GM23338 (cell line): ENCODE measurements at regions not wholly inside any gene's neighbourhood (a gene's known extent, or its start where the extent isn't known, plus 50 kb on each side); places are given as distances from the start of the nearest gene placed in this dataset.
A peak's percentile ranks its signal among the peaks of the same experiment; 100 is the strongest.

ENCODE experiments used
- ATAC-seq: fragments of 200-7000 bp; cut with Tn5 transposase; 3 replicates; pipeline ENCODE4 v1.9.1; 2020
- DNase-seq: peaks from one replicate; pipeline ENCODE4 v3.0.0-alpha.2; 2015; ENCODE audit warnings: low spot score
- H2AFZ ChIP-seq: fragments of 200-600 bp; sonication (generic); 2 replicates; pipeline ENCODE4 v1.8.0; 2016; ENCODE audit warnings: antibody characterized with exemption, mild to moderate bottlenecking, moderate library complexity
- H3F3A ChIP-seq: fragments of 200-600 bp; sonication (generic); replicated peaks from 2 replicates; pipeline ENCODE4 v1.8.0; 2017; ENCODE audit warnings: antibody characterized with exemption, mixed run types, low read depth
- H3K27ac ChIP-seq: fragments of 200-600 bp; sonication (generic); 2 replicates; pipeline ENCODE4 v1.6.1; 2016; ENCODE audit warnings: low read depth
- H3K27me3 ChIP-seq: fragments of 200-600 bp; sonication (generic); 2 replicates; pipeline ENCODE4 v1.8.0; 2016; ENCODE audit warnings: mild to moderate bottlenecking, mixed run types, moderate library complexity; ENCODE audit not compliant: insufficient read depth
- H3K36me3 ChIP-seq: fragments of 200-600 bp; sonication (generic); 2 replicates; pipeline ENCODE4 v1.8.0; 2016; ENCODE audit warnings: mild to moderate bottlenecking; ENCODE audit not compliant: insufficient read depth
- H3K4me1 ChIP-seq: fragments of 200-600 bp; sonication (generic); 2 replicates; pipeline ENCODE4 v1.8.0; 2016; ENCODE audit warnings: mild to moderate bottlenecking, moderate library complexity; ENCODE audit not compliant: insufficient read depth
- H3K4me2 ChIP-seq: fragments of 200-600 bp; sonication (generic); 2 replicates; pipeline ENCODE4 v1.7.1; 2017; ENCODE audit warnings: mixed run types
- H3K4me3 ChIP-seq: fragments of 200-600 bp; sonication (generic); 2 replicates; pipeline ENCODE4 v1.6.1; 2016; ENCODE audit warnings: mixed run types
- H3K79me2 ChIP-seq: fragments of 200-600 bp; sonication (generic); replicated peaks from 2 replicates; pipeline ENCODE4 v1.8.0; 2017; ENCODE audit warnings: mild to moderate bottlenecking; ENCODE audit not compliant: insufficient read depth
- H3K9me2 ChIP-seq: fragments of 200-600 bp; sonication (generic); 2 replicates; pipeline ENCODE4 v1.8.0; 2017; ENCODE audit not compliant: insufficient read depth
- H4K20me1 ChIP-seq: fragments of 200-600 bp; sonication (generic); replicated peaks from 2 replicates; pipeline ENCODE4 v1.8.0; 2017; ENCODE audit warnings: mild to moderate bottlenecking; ENCODE audit not compliant: insufficient read depth
- H3K27ac Mint-ChIP-seq: 2 replicates; pipeline ENCODE4 v1.8.0; 2020; ENCODE audit warnings: inconsistent platforms, mild to moderate bottlenecking, moderate library complexity, mixed read lengths
- H3K27me3 Mint-ChIP-seq: 3 replicates; pipeline ENCODE4 v1.8.0; 2022; ENCODE audit warnings: low read depth, mild to moderate bottlenecking, moderate library complexity, mixed read lengths, inconsistent platforms; ENCODE audit not compliant: insufficient read depth, poor library complexity
- H3K36me3 Mint-ChIP-seq: 3 replicates; pipeline ENCODE4 v1.8.0; 2021; ENCODE audit warnings: low read depth, mild to moderate bottlenecking, inconsistent platforms, moderate library complexity, mixed read lengths
- H3K4me1 Mint-ChIP-seq: 3 replicates; pipeline ENCODE4 v1.8.0; 2020; ENCODE audit warnings: mild to moderate bottlenecking, inconsistent platforms, mixed read lengths
- H3K4me3 Mint-ChIP-seq: 3 replicates; pipeline ENCODE4 v1.8.0; 2021; ENCODE audit warnings: moderate library complexity, mild to moderate bottlenecking, inconsistent platforms, mixed read lengths
- H3K9me3 Mint-ChIP-seq: 3 replicates; pipeline ENCODE4 v1.8.0; 2020; ENCODE audit warnings: moderate library complexity, mild to moderate bottlenecking, inconsistent platforms, mixed read lengths
- CREB1 ChIP-seq: fragments of 250-450 bp; sonication (Bioruptor Pico); IDR thresholded peaks from 2 replicates; pipeline ENCODE4 v1.5.0; 2020; ENCODE audit warnings: low read depth, mild to moderate bottlenecking, moderate library complexity
- ETS1 ChIP-seq: IDR thresholded peaks from 2 replicates; pipeline ENCODE4 v1.6.1; 2016; ENCODE audit warnings: antibody characterized with exemption
- EZH2 ChIP-seq: fragments of 200-600 bp; sonication (generic); IDR thresholded peaks from one replicate; pipeline ENCODE4 v1.8.0; 2017; ENCODE audit warnings: antibody characterized with exemption, mild to moderate bottlenecking, low read depth; ENCODE audit not compliant: unreplicated experiment
- EZH2phosphoT487 ChIP-seq: fragments of 200-600 bp; sonication (generic); IDR thresholded peaks from one replicate; pipeline ENCODE4 v1.8.1; 2018; ENCODE audit warnings: antibody characterized with exemption; ENCODE audit not compliant: unreplicated experiment
- JUNB ChIP-seq: IDR thresholded peaks from one replicate; pipeline ENCODE4 v1.6.1; 2016; ENCODE audit warnings: antibody characterized with exemption; ENCODE audit not compliant: unreplicated experiment
- NANOG ChIP-seq: IDR thresholded peaks from 2 replicates; pipeline ENCODE4 v1.6.1; 2016; ENCODE audit warnings: antibody characterized with exemption, borderline replicate concordance
- POLR2AphosphoS5 ChIP-seq: IDR thresholded peaks from 2 replicates; pipeline ENCODE4 v1.6.1; 2016; ENCODE audit warnings: antibody characterized with exemption, low read depth
- STAT1 ChIP-seq: IDR thresholded peaks from one replicate; pipeline ENCODE4 v1.6.1; 2016; ENCODE audit warnings: antibody characterized with exemption; ENCODE audit not compliant: unreplicated experiment
- ZNF114 ChIP-seq: fragments of 250-450 bp; sonication (Bioruptor Pico); IDR thresholded peaks from 2 replicates; pipeline ENCODE4 v1.5.0; 2020; ENCODE audit warnings: mild to moderate bottlenecking, moderate library complexity
- ZNF331 ChIP-seq: fragments of 250-450 bp; sonication (Bioruptor Pico); IDR thresholded peaks from 2 replicates; pipeline ENCODE4 v1.5.0; 2020; ENCODE audit warnings: low read depth, mild to moderate bottlenecking, moderate library complexity
- TF ChIP-seq, protein P1 (sequence below): fragments of 250-450 bp; sonication (Bioruptor Pico); IDR thresholded peaks from 2 replicates; pipeline ENCODE4 v1.5.0; 2020; ENCODE audit warnings: mild to moderate bottlenecking, moderate library complexity
- TF ChIP-seq, protein P2 (sequence below): IDR thresholded peaks from one replicate; pipeline ENCODE4 v1.6.1; 2018; ENCODE audit warnings: antibody characterized with exemption; ENCODE audit not compliant: unreplicated experiment
- TF ChIP-seq, protein P3 (sequence below), 2 experiments: fragments of 200-600 bp in 1 of 2; sonication (generic) in 1 of 2; conservative IDR thresholded peaks; 2 replicates each; pipeline versions ENCODE4 v1.5.1 to v1.6.1; 2016 to 2017; ENCODE audit warnings: antibody characterized with exemption in 2 of 2, low read depth in 2 of 2, mild to moderate bottlenecking in 2 of 2, moderate library complexity in 1 of 2

DNA sequence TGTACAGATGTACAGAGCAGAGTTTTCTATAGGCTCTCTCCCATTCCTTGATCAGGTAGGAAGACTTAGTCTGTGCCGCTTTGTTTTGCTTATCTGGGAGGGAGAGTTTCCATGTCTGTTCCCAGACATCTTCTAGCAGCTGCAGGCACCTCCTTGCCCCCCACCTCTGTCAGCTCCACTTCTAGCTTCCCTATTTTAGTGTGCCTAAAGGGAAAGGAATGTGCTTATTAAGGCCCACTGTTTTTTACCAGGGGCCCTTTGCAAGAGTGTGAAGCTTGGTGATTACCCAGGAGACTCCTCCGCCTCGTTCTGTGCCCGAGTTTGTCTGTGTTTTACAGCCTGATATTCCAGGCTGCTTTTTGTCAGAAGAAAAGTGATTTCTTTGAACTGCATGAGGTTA, 1984.4 kb downstream of the OLFM4 start:
- no peaks in the 10 kb centered on the region for H4K20me1 ChIP-seq
- DNase-seq: peak; percentile 41

More for the DNA sequence above, 1984.4 kb downstream of the OLFM4 start:
- no peak overlapping the region for H3K4me3 Mint-ChIP-seq
- Histone ChIP-seq H3K4me2 (peak overlapping the region; percentile 33; the same call in 1 of the 2 replicates), H3K27me3 (no peaks in the 10 kb centered on the region), H3K9me2 (peaks cover 2% of the 10 kb centered on the region; the same call in 1 of the 2 replicates), H3F3A (no peaks in the 10 kb centered on the region), H3K27ac (peak overlapping the region; percentile 82), H3K4me3 (no peak overlapping the region), H3K4me1 (peaks cover 19% of the 10 kb centered on the region), H3K36me3 (no peaks in the 10 kb centered on the region), H2AFZ (peak overlapping the region; percentile 94), H3K79me2 (no peaks in the 10 kb centered on the region)
- H3K4me1 Mint-ChIP-seq: peaks cover 9% of the 10 kb centered on the region
- no peaks in the 10 kb centered on the region; the same call in 1 of the 3 replicates for H3K36me3 Mint-ChIP-seq
- no peaks in the 10 kb centered on the region for H3K27me3 Mint-ChIP-seq
- ATAC-seq: peak; percentile 79
- H3K9me3 Mint-ChIP-seq: peaks cover 3% of the 10 kb centered on the region; the same call in 1 of the 3 replicates
- no peak overlapping the region; the same call in 1 of the 2 replicates for H3K27ac Mint-ChIP-seq
- TF ChIP-seq, protein P1, sequence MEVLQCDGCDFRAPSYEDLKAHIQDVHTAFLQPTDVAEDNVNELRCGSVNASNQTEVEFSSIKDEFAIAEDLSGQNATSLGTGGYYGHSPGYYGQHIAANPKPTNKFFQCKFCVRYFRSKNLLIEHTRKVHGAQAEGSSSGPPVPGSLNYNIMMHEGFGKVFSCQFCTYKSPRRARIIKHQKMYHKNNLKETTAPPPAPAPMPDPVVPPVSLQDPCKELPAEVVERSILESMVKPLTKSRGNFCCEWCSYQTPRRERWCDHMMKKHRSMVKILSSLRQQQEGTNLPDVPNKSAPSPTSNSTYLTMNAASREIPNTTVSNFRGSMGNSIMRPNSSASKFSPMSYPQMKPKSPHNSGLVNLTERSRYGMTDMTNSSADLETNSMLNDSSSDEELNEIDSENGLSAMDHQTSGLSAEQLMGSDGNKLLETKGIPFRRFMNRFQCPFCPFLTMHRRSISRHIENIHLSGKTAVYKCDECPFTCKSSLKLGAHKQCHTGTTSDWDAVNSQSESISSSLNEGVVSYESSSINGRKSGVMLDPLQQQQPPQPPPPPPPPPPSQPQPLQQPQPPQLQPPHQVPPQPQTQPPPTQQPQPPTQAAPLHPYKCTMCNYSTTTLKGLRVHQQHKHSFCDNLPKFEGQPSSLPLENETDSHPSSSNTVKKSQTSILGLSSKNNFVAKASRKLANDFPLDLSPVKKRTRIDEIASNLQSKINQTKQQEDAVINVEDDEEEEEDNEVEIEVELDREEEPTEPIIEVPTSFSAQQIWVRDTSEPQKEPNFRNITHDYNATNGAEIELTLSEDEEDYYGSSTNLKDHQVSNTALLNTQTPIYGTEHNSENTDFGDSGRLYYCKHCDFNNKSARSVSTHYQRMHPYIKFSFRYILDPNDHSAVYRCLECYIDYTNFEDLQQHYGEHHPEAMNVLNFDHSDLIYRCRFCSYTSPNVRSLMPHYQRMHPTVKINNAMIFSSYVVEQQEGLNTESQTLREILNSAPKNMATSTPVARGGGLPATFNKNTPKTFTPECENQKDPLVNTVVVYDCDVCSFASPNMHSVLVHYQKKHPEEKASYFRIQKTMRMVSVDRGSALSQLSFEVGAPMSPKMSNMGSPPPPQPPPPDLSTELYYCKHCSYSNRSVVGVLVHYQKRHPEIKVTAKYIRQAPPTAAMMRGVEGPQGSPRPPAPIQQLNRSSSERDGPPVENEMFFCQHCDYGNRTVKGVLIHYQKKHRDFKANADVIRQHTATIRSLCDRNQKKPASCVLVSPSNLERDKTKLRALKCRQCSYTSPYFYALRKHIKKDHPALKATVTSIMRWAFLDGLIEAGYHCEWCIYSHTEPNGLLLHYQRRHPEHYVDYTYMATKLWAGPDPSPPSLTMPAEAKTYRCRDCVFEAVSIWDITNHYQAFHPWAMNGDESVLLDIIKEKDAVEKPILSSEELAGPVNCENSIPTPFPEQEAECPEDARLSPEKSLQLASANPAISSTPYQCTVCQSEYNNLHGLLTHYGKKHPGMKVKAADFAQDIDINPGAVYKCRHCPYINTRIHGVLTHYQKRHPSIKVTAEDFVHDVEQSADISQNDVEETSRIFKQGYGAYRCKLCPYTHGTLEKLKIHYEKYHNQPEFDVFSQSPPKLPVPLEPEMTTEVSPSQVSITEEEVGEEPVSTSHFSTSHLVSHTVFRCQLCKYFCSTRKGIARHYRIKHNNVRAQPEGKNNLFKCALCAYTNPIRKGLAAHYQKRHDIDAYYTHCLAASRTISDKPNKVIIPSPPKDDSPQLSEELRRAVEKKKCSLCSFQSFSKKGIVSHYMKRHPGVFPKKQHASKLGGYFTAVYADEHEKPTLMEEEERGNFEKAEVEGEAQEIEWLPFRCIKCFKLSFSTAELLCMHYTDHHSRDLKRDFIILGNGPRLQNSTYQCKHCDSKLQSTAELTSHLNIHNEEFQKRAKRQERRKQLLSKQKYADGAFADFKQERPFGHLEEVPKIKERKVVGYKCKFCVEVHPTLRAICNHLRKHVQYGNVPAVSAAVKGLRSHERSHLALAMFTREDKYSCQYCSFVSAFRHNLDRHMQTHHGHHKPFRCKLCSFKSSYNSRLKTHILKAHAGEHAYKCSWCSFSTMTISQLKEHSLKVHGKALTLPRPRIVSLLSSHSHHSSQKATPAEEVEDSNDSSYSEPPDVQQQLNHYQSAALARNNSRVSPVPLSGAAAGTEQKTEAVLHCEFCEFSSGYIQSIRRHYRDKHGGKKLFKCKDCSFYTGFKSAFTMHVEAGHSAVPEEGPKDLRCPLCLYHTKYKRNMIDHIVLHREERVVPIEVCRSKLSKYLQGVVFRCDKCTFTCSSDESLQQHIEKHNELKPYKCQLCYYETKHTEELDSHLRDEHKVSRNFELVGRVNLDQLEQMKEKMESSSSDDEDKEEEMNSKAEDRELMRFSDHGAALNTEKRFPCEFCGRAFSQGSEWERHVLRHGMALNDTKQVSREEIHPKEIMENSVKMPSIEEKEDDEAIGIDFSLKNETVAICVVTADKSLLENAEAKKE (CRISPR knock-in tag): no peak
- no peak for TF ChIP-seq JUNB
- no peak for TF ChIP-seq NANOG
- no peak for TF ChIP-seq STAT1
- no peak for TF ChIP-seq EZH2phosphoT487
- TF ChIP-seq, protein P2, sequence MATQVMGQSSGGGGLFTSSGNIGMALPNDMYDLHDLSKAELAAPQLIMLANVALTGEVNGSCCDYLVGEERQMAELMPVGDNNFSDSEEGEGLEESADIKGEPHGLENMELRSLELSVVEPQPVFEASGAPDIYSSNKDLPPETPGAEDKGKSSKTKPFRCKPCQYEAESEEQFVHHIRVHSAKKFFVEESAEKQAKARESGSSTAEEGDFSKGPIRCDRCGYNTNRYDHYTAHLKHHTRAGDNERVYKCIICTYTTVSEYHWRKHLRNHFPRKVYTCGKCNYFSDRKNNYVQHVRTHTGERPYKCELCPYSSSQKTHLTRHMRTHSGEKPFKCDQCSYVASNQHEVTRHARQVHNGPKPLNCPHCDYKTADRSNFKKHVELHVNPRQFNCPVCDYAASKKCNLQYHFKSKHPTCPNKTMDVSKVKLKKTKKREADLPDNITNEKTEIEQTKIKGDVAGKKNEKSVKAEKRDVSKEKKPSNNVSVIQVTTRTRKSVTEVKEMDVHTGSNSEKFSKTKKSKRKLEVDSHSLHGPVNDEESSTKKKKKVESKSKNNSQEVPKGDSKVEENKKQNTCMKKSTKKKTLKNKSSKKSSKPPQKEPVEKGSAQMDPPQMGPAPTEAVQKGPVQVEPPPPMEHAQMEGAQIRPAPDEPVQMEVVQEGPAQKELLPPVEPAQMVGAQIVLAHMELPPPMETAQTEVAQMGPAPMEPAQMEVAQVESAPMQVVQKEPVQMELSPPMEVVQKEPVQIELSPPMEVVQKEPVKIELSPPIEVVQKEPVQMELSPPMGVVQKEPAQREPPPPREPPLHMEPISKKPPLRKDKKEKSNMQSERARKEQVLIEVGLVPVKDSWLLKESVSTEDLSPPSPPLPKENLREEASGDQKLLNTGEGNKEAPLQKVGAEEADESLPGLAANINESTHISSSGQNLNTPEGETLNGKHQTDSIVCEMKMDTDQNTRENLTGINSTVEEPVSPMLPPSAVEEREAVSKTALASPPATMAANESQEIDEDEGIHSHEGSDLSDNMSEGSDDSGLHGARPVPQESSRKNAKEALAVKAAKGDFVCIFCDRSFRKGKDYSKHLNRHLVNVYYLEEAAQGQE: no peak
- no peak for TF ChIP-seq ETS1
- TF ChIP-seq CREB1 (CRISPR knock-in tag): no peak
- TF ChIP-seq, protein P3, sequence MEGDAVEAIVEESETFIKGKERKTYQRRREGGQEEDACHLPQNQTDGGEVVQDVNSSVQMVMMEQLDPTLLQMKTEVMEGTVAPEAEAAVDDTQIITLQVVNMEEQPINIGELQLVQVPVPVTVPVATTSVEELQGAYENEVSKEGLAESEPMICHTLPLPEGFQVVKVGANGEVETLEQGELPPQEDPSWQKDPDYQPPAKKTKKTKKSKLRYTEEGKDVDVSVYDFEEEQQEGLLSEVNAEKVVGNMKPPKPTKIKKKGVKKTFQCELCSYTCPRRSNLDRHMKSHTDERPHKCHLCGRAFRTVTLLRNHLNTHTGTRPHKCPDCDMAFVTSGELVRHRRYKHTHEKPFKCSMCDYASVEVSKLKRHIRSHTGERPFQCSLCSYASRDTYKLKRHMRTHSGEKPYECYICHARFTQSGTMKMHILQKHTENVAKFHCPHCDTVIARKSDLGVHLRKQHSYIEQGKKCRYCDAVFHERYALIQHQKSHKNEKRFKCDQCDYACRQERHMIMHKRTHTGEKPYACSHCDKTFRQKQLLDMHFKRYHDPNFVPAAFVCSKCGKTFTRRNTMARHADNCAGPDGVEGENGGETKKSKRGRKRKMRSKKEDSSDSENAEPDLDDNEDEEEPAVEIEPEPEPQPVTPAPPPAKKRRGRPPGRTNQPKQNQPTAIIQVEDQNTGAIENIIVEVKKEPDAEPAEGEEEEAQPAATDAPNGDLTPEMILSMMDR (conservative IDR thresholded peaks at IDR 0.05; ENCODE audit: low read depth in 2 of 2): no peak
- no peak for TF ChIP-seq ZNF114
- TF ChIP-seq POLR2AphosphoS5: no peak
- no peak for TF ChIP-seq ZNF331 (CRISPR knock-in tag)
- no peak for TF ChIP-seq EZH2
